H1 (cell line): ENCODE measurements at regions not wholly inside any gene's neighbourhood (a gene's known extent, or its start where the extent isn't known, plus 50 kb on each side); places are given as distances from the start of the nearest gene placed in this dataset.

Experiments
- CTCF ChIA-PET: fragments of 300-600 bp; sonication (Branson Sonifier 250); formaldehyde crosslinking; loops from one replicate; lab custom pipeline; 2021; ENCODE audit not compliant: partially characterized antibody; lab: Charles Lee
- POLR2A ChIA-PET: fragments of 300-600 bp; sonication (Branson Sonifier 250); formaldehyde crosslinking; loops from one replicate; lab custom pipeline; 2021; ENCODE audit warnings: inconsistent platforms; ENCODE audit not compliant: partially characterized antibody; lab: Charles Lee
- DNase-seq, 2 experiments: peaks; one replicate each; pipeline versions ENCODE4 v3.0.0 to v3.0.0-alpha.2; 2010 to 2022; ENCODE audit warnings: low spot score in 2 of 2, low read depth in 1 of 2, mixed read lengths in 1 of 2
- FAIRE-seq: peaks from 2 replicates; lab custom pipeline; 2011; peaks lifted over from hg19 to GRCh38; lab: Jason Lieb, UNC
- H2AFZ ChIP-seq: 2 replicates; pipeline ENCODE4 v1.8.1; 2012; ENCODE audit warnings: low read length, inconsistent platforms
- H2AK5ac ChIP-seq: 2 replicates; pipeline ENCODE4 v1.6.1; 2013; ENCODE audit warnings: low read depth, low read length
- H2BK120ac ChIP-seq: replicated peaks from 2 replicates; pipeline ENCODE3; 2013; ENCODE audit warnings: low read depth, low read length, inconsistent platforms
- H2BK12ac ChIP-seq: 2 replicates; pipeline ENCODE4 v1.6.1; 2013; ENCODE audit warnings: low read depth, low read length
- H2BK15ac ChIP-seq: 2 replicates; pipeline ENCODE4 v1.6.1; 2013; ENCODE audit warnings: low read length
- H2BK20ac ChIP-seq: 2 replicates; pipeline ENCODE4 v1.6.1; 2013; ENCODE audit warnings: low read length
- H2BK5ac ChIP-seq: 2 replicates; pipeline ENCODE4 v1.6.1; 2013; ENCODE audit warnings: low read depth, low read length
- H3K14ac ChIP-seq: 2 replicates; pipeline ENCODE4 v1.6.1; 2013; ENCODE audit warnings: inconsistent platforms; ENCODE audit not compliant: insufficient read length
- H3K18ac ChIP-seq: 2 replicates; pipeline ENCODE4 v1.6.1; 2013; ENCODE audit warnings: low read length; ENCODE audit errors: extremely low read depth
- H3K23ac ChIP-seq: 2 replicates; pipeline ENCODE4 v1.6.1; 2013; ENCODE audit warnings: inconsistent platforms; ENCODE audit not compliant: insufficient read length
- H3K23me2 ChIP-seq: 2 replicates; pipeline ENCODE4 v1.6.1; 2013; ENCODE audit warnings: low read depth, low read length
- H3K27ac ChIP-seq: 2 replicates; pipeline ENCODE4 v1.6.1; 2011; ENCODE audit warnings: low read depth, low read length, inconsistent platforms
- H3K27me3 ChIP-seq, 4 experiments: replicated peaks in 1 of 4; 1 replicate in 1 of 4; 2 replicates in 3 of 4; pipeline versions ENCODE4 v1.6.1 to v1.8.1; 2011 to 2013; ENCODE audit warnings: low read length in 3 of 4, mild to moderate bottlenecking in 3 of 4, inconsistent platforms in 2 of 4, mixed read lengths in 2 of 4, moderate library complexity in 1 of 4; ENCODE audit not compliant: control insufficient read depth in 3 of 4, insufficient read depth in 3 of 4; ENCODE audit errors: extremely low read depth in 1 of 4
- H3K36me3 ChIP-seq, 4 experiments: 2 replicates each; pipeline versions ENCODE4 v1.6.1 to v1.8.1; 2011 to 2013; ENCODE audit warnings: mild to moderate bottlenecking in 4 of 4, low read length in 3 of 4, moderate library complexity in 2 of 4, control low read depth in 1 of 4, inconsistent platforms in 1 of 4; ENCODE audit not compliant: insufficient read depth in 4 of 4, control insufficient read depth in 2 of 4
- H3K4ac ChIP-seq: replicated peaks from 2 replicates; pipeline ENCODE3; 2013; ENCODE audit warnings: low read length, low read depth, mixed read lengths, inconsistent platforms; ENCODE audit not compliant: insufficient read length
- H3K4me1 ChIP-seq, 4 experiments: replicated peaks in 1 of 4; 1 replicate in 1 of 4; 2 replicates in 3 of 4; pipeline versions ENCODE4 v1.6.1 to v1.8.1; 2011 to 2013; ENCODE audit warnings: low read length in 3 of 4, inconsistent platforms in 2 of 4, mixed read lengths in 1 of 4; ENCODE audit not compliant: insufficient read depth in 4 of 4, control insufficient read depth in 3 of 4
- H3K4me2 ChIP-seq, 2 experiments: 2 replicates each; pipeline versions ENCODE4 v1.6.1 to v1.8.1; 2011 to 2013; ENCODE audit warnings: low read depth in 2 of 2, low read length in 2 of 2, control low read depth in 1 of 2, inconsistent platforms in 1 of 2, mild to moderate bottlenecking in 1 of 2; ENCODE audit not compliant: insufficient read depth in 1 of 2
- H3K4me3 ChIP-seq, 4 experiments: fragments of 200-600, 300-600 bp in 1 of 4; sonication (generic), shearing (Covaris generic), sonication (Bioruptor Twin) in 1 of 4; 2 replicates each; pipeline versions ENCODE4 v1.5.1 to v1.8.1; 2011 to 2016; ENCODE audit warnings: low read length in 4 of 4, low read depth in 3 of 4, control low read depth in 2 of 4, inconsistent platforms in 2 of 4, mild to moderate bottlenecking in 2 of 4, mixed read lengths in 1 of 4, moderate library complexity in 1 of 4; ENCODE audit not compliant: insufficient read depth in 2 of 4; ENCODE audit errors: extremely low read depth in 1 of 4
- H3K56ac ChIP-seq: replicated peaks from 2 replicates; pipeline ENCODE3; 2013; ENCODE audit warnings: low read depth, mild to moderate bottlenecking, mixed read lengths, low read length, inconsistent platforms; ENCODE audit not compliant: insufficient read length
- H3K79me1 ChIP-seq: 2 replicates; pipeline ENCODE4 v1.6.1; 2013; ENCODE audit warnings: low read depth, low read length, control low read depth
- H3K79me2 ChIP-seq, 2 experiments: 2 replicates each; pipeline versions ENCODE4 v1.6.1 to v1.8.1; 2012 to 2013; ENCODE audit warnings: low read length in 2 of 2, mild to moderate bottlenecking in 2 of 2, inconsistent platforms in 1 of 2; ENCODE audit not compliant: insufficient read depth in 2 of 2, control insufficient read depth in 1 of 2
- H3K9ac ChIP-seq, 4 experiments: replicated peaks in 1 of 4; 1 replicate in 1 of 4; 2 replicates in 3 of 4; pipeline versions ENCODE4 v1.6.1 to v1.8.1; 2011 to 2013; ENCODE audit warnings: low read depth in 3 of 4, low read length in 3 of 4, control low read depth in 2 of 4, mild to moderate bottlenecking in 2 of 4, moderate library complexity in 2 of 4, inconsistent platforms in 1 of 4; ENCODE audit errors: extremely low read depth in 1 of 4
- H3K9me3 ChIP-seq, 2 experiments: 2 replicates each; pipeline versions ENCODE4 v1.6.1 to v1.8.1; 2012 to 2013; ENCODE audit warnings: mild to moderate bottlenecking in 2 of 2, moderate library complexity in 2 of 2, control low read depth in 1 of 2, inconsistent platforms in 1 of 2, low read depth in 1 of 2, low read length in 1 of 2, mixed read lengths in 1 of 2; ENCODE audit not compliant: insufficient read depth in 2 of 2
- H4K20me1 ChIP-seq, 2 experiments: replicated peaks in 1 of 2; 2 replicates each; pipeline versions ENCODE3 to v1.8.1; 2011 to 2013; ENCODE audit warnings: inconsistent platforms in 2 of 2, low read length in 2 of 2, mild to moderate bottlenecking in 1 of 2; ENCODE audit not compliant: insufficient read depth in 2 of 2, control insufficient read depth in 1 of 2
- H4K5ac ChIP-seq: 2 replicates; pipeline ENCODE4 v1.6.1; 2013; ENCODE audit warnings: low read length, low read depth, mixed read lengths, inconsistent platforms; ENCODE audit not compliant: insufficient read length
- H4K8ac ChIP-seq: 2 replicates; pipeline ENCODE4 v1.8.0; 2013; ENCODE audit warnings: mild to moderate bottlenecking, moderate library complexity, low read length, inconsistent platforms; ENCODE audit not compliant: insufficient read depth; ENCODE audit errors: extremely low read depth
- H4K91ac ChIP-seq: replicated peaks from 2 replicates; pipeline ENCODE3; 2013; ENCODE audit warnings: low read length, mixed read lengths, inconsistent platforms; ENCODE audit not compliant: insufficient read length
- BACH1 ChIP-seq: IDR thresholded peaks from 2 replicates; pipeline ENCODE4 v1.6.1; 2012; ENCODE audit warnings: low read length, improper control_type of control experiment
- BCL11A ChIP-seq, 2 experiments: IDR thresholded peaks; one replicate each; pipeline ENCODE4 v1.6.1; 2011; ENCODE audit warnings: low read depth in 2 of 2, low read length in 2 of 2, mild to moderate bottlenecking in 2 of 2
- CHD1 ChIP-seq: IDR thresholded peaks from 2 replicates; pipeline ENCODE4 v1.6.1; 2012; ENCODE audit warnings: low read depth, low read length, improper control_type of control experiment
- EZH2 ChIP-seq: fragments of 200-600 bp; sonication (generic); IDR thresholded peaks from 2 replicates; pipeline ENCODE4 v1.7.1; 2012; ENCODE audit warnings: low read depth, mild to moderate bottlenecking, moderate library complexity, low read length, inconsistent platforms; ENCODE audit not compliant: severe bottlenecking
- FOSL1 ChIP-seq: IDR thresholded peaks from 2 replicates; pipeline ENCODE4 v1.6.1; 2011; ENCODE audit warnings: mild to moderate bottlenecking, low read depth, low read length, moderate library complexity; ENCODE audit not compliant: insufficient read depth
- KDM5A ChIP-seq: fragments of 200-600 bp; IDR thresholded peaks from 2 replicates; pipeline ENCODE4 v1.7.1; 2012; ENCODE audit warnings: mild to moderate bottlenecking, low read length, inconsistent platforms, mixed read lengths
- MAX ChIP-seq: IDR thresholded peaks from 2 replicates; pipeline ENCODE4 v1.6.1; 2012; ENCODE audit warnings: inconsistent platforms
- NANOG ChIP-seq: IDR thresholded peaks from 2 replicates; pipeline ENCODE4 v1.6.1; 2011; ENCODE audit warnings: low read length, low read depth, mild to moderate bottlenecking, inconsistent platforms; ENCODE audit not compliant: insufficient read depth, poor library complexity, severe bottlenecking
- RAD21 ChIP-seq, 2 experiments: IDR thresholded peaks in 1 of 2; conservative IDR thresholded peaks in 1 of 2; 2 replicates each; pipeline ENCODE4 v1.6.1; 2011; ENCODE audit warnings: low read depth in 2 of 2, low read length in 2 of 2, improper control_type of control experiment in 1 of 2, inconsistent platforms in 1 of 2, mild to moderate bottlenecking in 1 of 2, moderate library complexity in 1 of 2
- RBBP5 ChIP-seq: IDR thresholded peaks from 2 replicates; pipeline ENCODE4 v1.7.1; 2012; ENCODE audit warnings: low read depth, mild to moderate bottlenecking, inconsistent platforms, low read length, moderate library complexity, borderline replicate concordance
- RFX5 ChIP-seq: IDR thresholded peaks from 2 replicates; pipeline ENCODE4 v1.6.1; 2011; ENCODE audit warnings: low read depth, low read length, improper control_type of control experiment, borderline replicate concordance
- SAP30 ChIP-seq: fragments of 300-600 bp; sonication (generic); IDR thresholded peaks from 2 replicates; pipeline ENCODE4 v1.7.1; 2012; ENCODE audit warnings: low read length, moderate library complexity, mild to moderate bottlenecking, inconsistent platforms; ENCODE audit not compliant: insufficient read depth, insufficient replicate concordance
- SIRT6 ChIP-seq: IDR thresholded peaks from one replicate; pipeline ENCODE4 v1.7.1; 2012; ENCODE audit warnings: low read length, inconsistent platforms
- SRF ChIP-seq: IDR thresholded peaks from 2 replicates; pipeline ENCODE4 v1.6.1; 2011; ENCODE audit warnings: mild to moderate bottlenecking, low read depth, low read length, moderate library complexity
- TEAD4 ChIP-seq: IDR thresholded peaks from 2 replicates; pipeline ENCODE4 v1.6.1; 2012; ENCODE audit warnings: low read depth, low read length, inconsistent platforms, mixed read lengths
- WGBS, 2 experiments: shearing (Covaris generic) in 1 of 2; methylation state at CpG; one replicate each; pipeline versions ENCODE4 v1.1.6 to v1.1.7; 2013 to 2015; ENCODE audit warnings: low lambda C conversion rate in 2 of 2, mixed read lengths in 2 of 2, inconsistent platforms in 1 of 2, low coverage in 1 of 2, missing lambda C conversion rate in 1 of 2; ENCODE audit not compliant: insufficient replicate concordance in 2 of 2, insufficient coverage in 1 of 2, insufficient read length in 1 of 2; ENCODE audit errors: extremely low coverage in 1 of 2, missing lambda C conversion rate in 1 of 2; 5-methylcytosine and 5-hydroxymethylcytosine counted together

- 93% methylated on average over 5 of the region's 5 CpGs; no CpG with 5 or more reads in 1 of the 2 experiments for WGBS, 2 experiments
- FAIRE-seq: no peak
- no peaks in the 10 kb centered on the region for H3K27me3 ChIP-seq
- no peaks in the 10 kb centered on the region for H3K4me1 ChIP-seq
- no peak overlapping the region for H4K5ac ChIP-seq
- H2AFZ ChIP-seq: no peak overlapping the region
- H3K27ac ChIP-seq: no peak overlapping the region
- H4K8ac ChIP-seq: no peak overlapping the region
- H2AK5ac ChIP-seq: no peak overlapping the region
- no peaks in the 10 kb centered on the region for H3K79me2 ChIP-seq
- H2BK5ac ChIP-seq: no peak overlapping the region
- no peak overlapping the region for H3K18ac ChIP-seq
- no peak overlapping the region for H3K9ac ChIP-seq
- H2BK120ac ChIP-seq: no peak overlapping the region
- no peaks in the 10 kb centered on the region for H4K20me1 ChIP-seq
- ChIA-PET CTCF (interaction anchor here (0.6 to 1.7 kb wide), 4 partner anchors 49 to 987 kb away, joined by 3 to 5 read pairs (median 4); no protein-coding TSS in a partner anchor), POLR2A (no interaction called here)
- H2BK20ac ChIP-seq: no peak overlapping the region
- no peak overlapping the region for H3K4ac ChIP-seq
- no peak overlapping the region for H2BK12ac ChIP-seq
- H3K56ac ChIP-seq: no peak overlapping the region
- no peaks in the 10 kb centered on the region for H3K9me3 ChIP-seq
- no peaks in the 10 kb centered on the region for H3K23me2 ChIP-seq
- no peaks in the 10 kb centered on the region for H3K79me1 ChIP-seq
- no peaks in the 10 kb centered on the region for H3K36me3 ChIP-seq
- no peak overlapping the region for H3K23ac ChIP-seq
- H3K4me3 ChIP-seq: no peak overlapping the region
- H4K91ac ChIP-seq: no peak overlapping the region
- DNase-seq: no peak
- no peak overlapping the region for H3K4me2 ChIP-seq
- no peak overlapping the region for H3K14ac ChIP-seq
- H2BK15ac ChIP-seq: no peak overlapping the region
- TF ChIP-seq KDM5A (no peak), SAP30 (no peak), NANOG (no peak), EZH2 (no peak), BCL11A (IDR thresholded peaks at IDR 0.05; ENCODE audit: low read depth in 2 of 2, low read length in 2 of 2) (no peak), RFX5 (no peak), MAX (no peak), BACH1 (no peak), FOSL1 (no peak), SIRT6 (no peak), RBBP5 (no peak), SRF (no peak), CHD1 (no peak), RAD21 (IDR thresholded peaks at IDR 0.05 in 1 of 2, conservative IDR thresholded peaks at IDR 0.05 in 1 of 2; ENCODE audit: low read depth in 2 of 2, low read length in 2 of 2) (no peak), TEAD4 (no peak)
Measured at GRCh38 chr13:59342400-59342799, 821.3 kb downstream of the DIAPH3 start.
